Smooth muscle cell (in vitro differentiated cells): ENCODE measurements at regions not wholly inside any gene's neighbourhood (a gene's known extent, or its start where the extent isn't known, plus 50 kb on each side); places are given as distances from the start of the nearest gene placed in this dataset.

Experiments
- DNase-seq: peaks from one replicate; lab custom pipeline; 2025; ENCODE audit not compliant: unreplicated experiment; lab: John Stamatoyannopoulos, UW
- H2AFZ ChIP-seq: fragments of 200-600 bp; sonication (generic); 2 replicates; pipeline ENCODE4 v1.6.0; 2016; ENCODE audit warnings: antibody characterized with exemption, low read depth, mild to moderate bottlenecking
- H3F3A ChIP-seq: fragments of 200-600 bp; sonication (generic); 2 replicates; pipeline ENCODE4 v1.6.0; 2017; ENCODE audit warnings: antibody characterized with exemption, low read depth
- H3K27ac ChIP-seq: fragments of 200-600 bp; sonication (generic); 2 replicates; pipeline ENCODE4 v1.5.1; 2016; ENCODE audit warnings: low read depth, mild to moderate bottlenecking
- H3K27me3 ChIP-seq: fragments of 200-600 bp; sonication (generic); 2 replicates; pipeline ENCODE4 v1.6.1; 2016; ENCODE audit warnings: low read depth, mild to moderate bottlenecking
- H3K36me3 ChIP-seq: fragments of 200-600 bp; sonication (generic); 2 replicates; pipeline ENCODE4 v1.5.1; 2016; ENCODE audit warnings: low read depth
- H3K4me1 ChIP-seq: fragments of 200-600 bp; sonication (generic); 2 replicates; pipeline ENCODE4 v1.5.1; 2016; ENCODE audit warnings: low read depth
- H3K4me2 ChIP-seq: fragments of 200-600 bp; sonication (generic); 2 replicates; pipeline ENCODE4 v1.6.0; 2016; ENCODE audit warnings: mild to moderate bottlenecking
- H3K4me3 ChIP-seq: fragments of 200-600 bp; sonication (generic); 2 replicates; pipeline ENCODE4 v1.5.1; 2016; ENCODE audit warnings: mild to moderate bottlenecking
- H3K79me2 ChIP-seq: fragments of 200-600 bp; sonication (generic); 2 replicates; pipeline ENCODE4 v1.6.0; 2016; ENCODE audit warnings: low read depth, mild to moderate bottlenecking
- H3K9ac ChIP-seq: fragments of 200-600 bp; sonication (generic); 2 replicates; pipeline ENCODE4 v1.6.0; 2016; ENCODE audit warnings: low read depth
- H3K9me3 ChIP-seq: fragments of 200-600 bp; sonication (generic); replicated peaks from 2 replicates; pipeline ENCODE4 v1.5.1; 2016; ENCODE audit warnings: low read depth
- H4K20me1 ChIP-seq: fragments of 200-600 bp; sonication (generic); 2 replicates; pipeline ENCODE4 v1.6.0; 2016; ENCODE audit warnings: low read depth
- CTCF ChIP-seq: fragments of 200-600 bp; sonication (generic); IDR thresholded peaks from 2 replicates; pipeline ENCODE4 v1.5.1; 2017; ENCODE audit warnings: borderline replicate concordance, mild to moderate bottlenecking, antibody characterized with exemption; ENCODE audit not compliant: insufficient read depth, poor library complexity, severe bottlenecking
- WGBS: methylation state at CpG from one replicate; pipeline ENCODE4 v1.1.7; 2016; ENCODE audit warnings: low lambda C conversion rate; 5-methylcytosine and 5-hydroxymethylcytosine counted together

- TF ChIP-seq CTCF, result no peak
- Histone ChIP-seq H3K27me3 (no peaks in the 10 kb centered on the region), H2AFZ (no peak overlapping the region), H3K4me1 (no peaks in the 10 kb centered on the region), H4K20me1 (no peaks in the 10 kb centered on the region), H3K27ac (no peak overlapping the region), H3K4me3 (no peak overlapping the region), H3K9me3 (no peaks in the 10 kb centered on the region), H3F3A (no peaks in the 10 kb centered on the region), H3K9ac (no peak overlapping the region), H3K79me2 (no peaks in the 10 kb centered on the region), H3K36me3 (no peaks in the 10 kb centered on the region), H3K4me2 (no peak overlapping the region)
- DNase-seq, result no peak
- 96% methylated on average over 30 of the region's 30 CpGs for WGBS
Measured at GRCh38 chr4:37001688-37002436, 242.7 kb upstream of the NWD2 start.

- Histone ChIP-seq H3K27ac (no peak overlapping the region), H4K20me1 (no peaks in the 10 kb centered on the region), H3K79me2 (no peaks in the 10 kb centered on the region), H3K4me2 (no peak overlapping the region), H3K4me1 (no peaks in the 10 kb centered on the region), H3K9me3 (no peaks in the 10 kb centered on the region), H2AFZ (no peak overlapping the region), H3K27me3 (no peaks in the 10 kb centered on the region), H3K36me3 (no peaks in the 10 kb centered on the region), H3F3A (no peaks in the 10 kb centered on the region), H3K4me3 (no peak overlapping the region), H3K9ac (no peak overlapping the region)
- 58% methylated on average over 2 of the region's 2 CpGs for whole genome bisulfite sequencing
- TF ChIP-seq CTCF, result no peak
- DNase-seq, result no peak
Measured at GRCh38 chr4:37002625-37003024, 241.9 kb upstream of the NWD2 start.

GRCh38 chr4:37008199-37008598 is 236.3 kb upstream of the NWD2 start:
- no peak for TF ChIP-seq CTCF
- no peak overlapping the region for H3K4me2 ChIP-seq
- no peaks in the 10 kb centered on the region for H3K79me2 ChIP-seq
- no peak overlapping the region for H3K4me3 ChIP-seq
- H3K9ac ChIP-seq, result no peak overlapping the region
- 46% methylated on average over 2 of the region's 2 CpGs for WGBS
- H3K27me3 ChIP-seq, result no peaks in the 10 kb centered on the region
- no peaks in the 10 kb centered on the region for H4K20me1 ChIP-seq
- H3K27ac ChIP-seq, result no peak overlapping the region
- no peaks in the 10 kb centered on the region for H3K36me3 ChIP-seq
- DNase-seq, result no peak
- no peaks in the 10 kb centered on the region for H3K4me1 ChIP-seq
- H3K9me3 ChIP-seq, result no peaks in the 10 kb centered on the region
- no peak overlapping the region for H2AFZ ChIP-seq
- H3F3A ChIP-seq, result no peaks in the 10 kb centered on the region

- H3K79me2 ChIP-seq, result no peaks in the 10 kb centered on the region
- H3K27me3 ChIP-seq, result no peaks in the 10 kb centered on the region
- no peak overlapping the region for H2AFZ ChIP-seq
- no peak for TF ChIP-seq CTCF
- H3F3A ChIP-seq, result no peaks in the 10 kb centered on the region
- H4K20me1 ChIP-seq, result no peaks in the 10 kb centered on the region
- no peaks in the 10 kb centered on the region for H3K9me3 ChIP-seq
- H3K4me2 ChIP-seq, result no peak overlapping the region
- H3K9ac ChIP-seq, result no peak overlapping the region
- H3K27ac ChIP-seq, result no peak overlapping the region
- no peaks in the 10 kb centered on the region for H3K4me1 ChIP-seq
- no peak for DNase-seq
- no peak overlapping the region for H3K4me3 ChIP-seq
- H3K36me3 ChIP-seq, result no peaks in the 10 kb centered on the region
Measured at GRCh38 chr4:37014584-37014983, 230.0 kb upstream of the NWD2 start.
